Kasumi-1 (cell line): ENCODE measurements at regions not wholly inside any gene's neighbourhood (a gene's known extent, or its start where the extent isn't known, plus 50 kb on each side); places are given as distances from the start of the nearest gene placed in this dataset.

Experiments
- DNase-seq, 2 experiments: peaks; one replicate each; lab custom pipeline; 2025; lab: John Stamatoyannopoulos, UW

DNA sequence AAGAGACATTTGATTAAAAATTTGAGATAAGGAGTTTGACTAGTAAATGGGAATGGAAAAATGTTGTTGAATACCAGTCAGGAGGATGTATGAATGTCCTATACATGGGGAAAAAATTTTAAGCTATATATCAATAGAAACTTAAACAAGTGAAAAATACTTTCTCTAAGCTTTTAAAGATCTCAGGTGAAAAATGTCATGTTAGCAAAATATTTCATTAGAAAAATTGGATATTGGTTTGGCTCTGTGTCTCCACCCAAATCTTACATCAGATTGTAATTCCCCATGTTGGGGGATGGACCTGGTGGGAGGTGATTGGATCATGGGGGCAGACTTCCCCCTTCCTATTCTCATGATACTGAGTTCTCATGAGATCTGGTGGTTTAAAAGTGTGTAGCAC is 279.6 kb upstream of the CADM2 start:
- DNase-seq: no peak

DNA sequence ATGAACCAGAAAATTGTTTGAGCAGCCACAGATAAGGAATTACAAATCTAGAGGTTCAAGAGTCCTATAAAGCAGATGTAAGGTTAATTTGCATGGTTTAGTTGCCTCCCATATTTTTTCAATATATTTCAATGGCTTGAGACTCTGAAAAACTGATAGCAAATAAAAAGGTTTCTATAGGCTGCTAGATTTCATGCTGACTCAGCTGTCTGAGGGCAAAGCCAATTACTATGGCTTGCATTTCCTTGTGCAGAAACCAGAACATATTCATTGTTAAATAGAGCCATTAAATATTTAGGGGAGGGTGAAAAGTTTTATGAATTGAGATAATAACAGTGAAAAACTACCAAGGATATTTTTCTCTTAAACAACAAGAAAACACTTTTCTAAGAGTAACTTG is 278.1 kb upstream of the CADM2 start:
- DNase-seq: no peak

DNA sequence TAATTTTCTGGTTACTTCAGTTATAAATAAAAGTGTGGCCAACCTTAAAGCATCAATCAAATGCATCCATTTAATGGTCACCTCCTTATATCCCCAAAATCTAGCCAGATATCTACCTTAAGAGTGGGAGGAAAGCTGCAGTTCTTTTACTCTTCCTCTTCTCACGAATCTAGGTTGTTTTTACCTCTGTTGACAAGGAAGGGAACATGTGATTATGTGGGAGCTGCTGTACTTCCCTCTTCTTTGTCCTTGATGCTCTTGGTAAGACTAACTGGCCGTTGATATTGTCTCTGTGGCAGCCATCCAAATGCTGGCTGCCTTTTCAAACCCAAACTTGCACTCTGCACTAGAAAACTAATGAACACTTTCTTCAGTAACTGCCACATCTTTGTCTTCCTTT is 275.3 kb upstream of the CADM2 start:
- DNase-seq: peak; percentile 42 to 58

DNA sequence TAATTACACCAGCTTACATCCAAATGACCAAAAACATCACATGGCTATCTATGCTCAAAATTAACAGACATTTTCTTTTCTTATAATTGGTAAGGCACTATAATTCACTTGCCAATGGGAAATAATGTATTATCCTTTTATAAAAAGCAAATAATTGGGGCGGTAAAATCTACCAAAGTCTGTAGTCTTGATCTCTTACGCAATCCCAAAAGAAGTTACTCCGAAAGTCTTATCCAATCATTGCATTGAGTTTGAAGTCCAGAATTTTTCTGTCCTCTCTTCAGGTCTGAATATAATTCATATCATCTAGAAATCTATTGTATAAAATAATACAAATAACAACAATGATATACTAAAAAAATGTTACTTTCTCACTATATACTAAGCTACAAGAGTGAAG is 273.3 kb upstream of the CADM2 start:
- DNase-seq: no peak

DNA sequence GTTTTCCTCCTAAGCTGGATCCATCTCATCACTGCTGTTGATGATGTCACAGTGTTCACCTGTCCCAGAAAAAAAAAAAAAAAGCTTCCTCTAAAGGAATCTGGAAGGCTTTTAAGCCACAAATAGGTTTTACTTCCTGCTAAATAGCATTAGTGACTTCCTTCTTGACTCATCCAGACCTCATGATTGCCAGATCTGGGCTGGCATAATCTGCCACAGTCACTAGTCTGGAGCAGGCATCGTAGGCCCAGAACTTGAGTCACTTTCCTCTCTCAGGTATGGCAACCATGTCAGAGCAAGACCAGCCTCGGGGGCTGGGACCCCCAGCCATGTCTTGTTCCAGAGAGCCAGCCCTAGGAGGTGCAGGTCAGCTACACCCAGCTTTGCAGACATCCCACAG is 266.5 kb upstream of the CADM2 start:
- peak; percentile 22 to 28 for DNase-seq

DNA sequence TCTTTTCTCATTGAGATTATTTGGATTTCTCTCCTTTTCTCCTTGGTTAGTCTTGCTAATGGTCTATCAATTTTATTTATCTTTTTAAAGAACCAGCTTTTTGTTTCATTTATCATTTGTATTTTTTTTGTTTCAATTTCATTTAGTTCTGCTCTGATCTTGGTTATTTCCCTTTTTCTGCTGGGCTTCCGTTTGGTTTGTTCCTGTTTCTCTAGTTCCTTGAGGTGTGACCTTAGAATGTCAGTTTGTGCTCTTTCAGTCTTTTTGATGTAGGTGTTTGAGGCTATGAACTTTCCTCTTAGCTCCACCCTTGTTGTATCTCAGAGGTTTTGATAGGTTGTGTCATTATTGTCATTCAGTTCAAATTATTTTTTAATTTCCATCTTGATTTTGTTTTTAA is 248.5 kb upstream of the CADM2 start:
- peak; percentile 68 to 72 for DNase-seq

DNA sequence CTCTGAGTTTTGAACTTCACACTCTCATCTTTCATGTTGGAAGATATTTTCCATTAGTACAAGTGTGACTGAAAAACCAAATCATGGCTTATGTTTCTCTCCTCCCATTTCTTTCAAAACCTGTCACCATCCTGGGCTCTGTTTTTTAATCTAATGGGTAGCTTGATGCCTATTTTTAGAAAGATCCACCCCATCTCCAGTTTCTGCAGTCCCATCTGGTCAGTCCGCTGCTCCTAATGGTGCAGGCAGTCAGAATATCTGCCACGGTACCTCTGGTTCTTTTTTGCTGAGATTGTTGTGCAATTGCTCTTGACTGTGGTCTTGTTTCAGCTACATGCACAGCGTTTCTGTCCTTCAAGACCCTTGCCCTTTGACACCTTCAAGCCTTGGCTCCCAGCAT is 240.9 kb upstream of the CADM2 start:
- no peak for DNase-seq

DNA sequence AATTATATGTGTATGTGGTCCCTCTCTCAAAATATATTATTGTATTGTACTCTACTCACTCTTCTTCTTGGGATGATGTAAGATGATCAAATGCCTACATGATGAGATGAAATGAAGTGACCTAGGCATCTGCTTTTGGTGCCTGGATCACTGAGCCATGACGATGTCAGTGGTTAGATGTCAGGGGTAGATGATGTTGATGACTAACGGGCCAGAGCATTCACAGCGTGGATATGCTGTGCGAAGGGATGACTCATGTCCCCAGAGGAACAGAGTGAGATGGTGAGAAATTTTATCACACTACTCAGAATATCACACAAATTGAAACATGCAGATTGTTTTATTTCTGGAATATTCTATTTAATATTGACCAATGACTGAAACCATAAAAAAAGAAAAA is 233.9 kb upstream of the CADM2 start:
- peak in 1 of 2 experiments; percentile 6 for DNase-seq

DNA sequence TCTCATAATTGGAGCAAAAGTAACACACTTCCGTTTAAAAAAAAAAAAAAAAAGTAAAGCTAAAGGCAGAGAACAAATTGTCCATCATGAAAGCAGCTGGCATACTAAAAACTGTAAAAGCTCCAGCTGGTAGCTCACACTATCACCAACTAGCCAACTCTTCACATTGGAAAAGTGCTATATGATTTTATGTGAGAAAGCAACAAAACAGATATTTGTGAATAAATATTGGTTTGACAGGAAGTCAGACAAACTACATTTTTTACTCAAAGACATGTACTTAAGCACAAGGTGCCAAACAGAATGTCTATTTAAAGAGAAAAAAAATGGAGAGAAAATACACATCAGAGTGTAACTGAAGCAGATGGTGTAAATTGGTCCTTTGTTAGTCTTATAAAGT is 231.2 kb upstream of the CADM2 start:
- no peak for DNase-seq

DNA sequence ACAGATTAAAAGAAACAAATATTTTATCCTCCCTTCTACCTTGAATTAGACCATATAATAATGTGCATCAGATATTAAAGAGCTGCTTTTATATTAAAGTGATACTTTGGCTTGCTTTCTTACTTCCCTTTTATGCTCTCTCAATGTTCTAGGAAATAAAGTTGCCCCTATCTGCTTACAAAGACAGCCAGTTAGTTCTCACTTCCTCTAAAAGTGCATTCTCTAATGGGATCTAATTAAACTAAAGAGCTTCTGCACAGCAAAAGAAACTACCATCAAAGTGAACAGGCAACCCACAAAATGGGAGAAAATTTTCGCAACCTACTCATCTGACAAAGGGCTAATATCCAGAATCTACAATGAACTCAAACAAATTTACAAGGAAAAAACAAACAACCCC is 224.1 kb upstream of the CADM2 start:
- peak; percentile 50 to 63 for DNase-seq

DNA sequence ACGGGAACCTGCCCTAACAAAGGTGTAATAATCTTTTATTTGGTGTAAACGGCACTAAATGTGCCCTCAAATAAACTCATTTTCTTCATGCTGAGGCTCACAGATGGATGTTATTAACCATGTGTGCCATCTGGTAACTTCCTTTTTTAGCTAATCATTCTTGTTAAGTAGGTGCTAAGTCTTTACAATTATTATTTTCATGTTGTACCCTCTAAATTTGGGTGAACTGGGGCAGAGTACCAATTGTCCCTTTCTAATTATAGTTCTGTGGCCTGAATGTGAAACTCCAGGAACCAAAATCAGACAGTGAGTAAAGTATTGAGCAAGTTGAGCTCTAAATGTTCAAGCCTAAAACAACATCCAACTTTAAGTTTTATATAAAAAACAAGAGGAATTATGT is 220.7 kb upstream of the CADM2 start:
- DNase-seq: no peak

DNA sequence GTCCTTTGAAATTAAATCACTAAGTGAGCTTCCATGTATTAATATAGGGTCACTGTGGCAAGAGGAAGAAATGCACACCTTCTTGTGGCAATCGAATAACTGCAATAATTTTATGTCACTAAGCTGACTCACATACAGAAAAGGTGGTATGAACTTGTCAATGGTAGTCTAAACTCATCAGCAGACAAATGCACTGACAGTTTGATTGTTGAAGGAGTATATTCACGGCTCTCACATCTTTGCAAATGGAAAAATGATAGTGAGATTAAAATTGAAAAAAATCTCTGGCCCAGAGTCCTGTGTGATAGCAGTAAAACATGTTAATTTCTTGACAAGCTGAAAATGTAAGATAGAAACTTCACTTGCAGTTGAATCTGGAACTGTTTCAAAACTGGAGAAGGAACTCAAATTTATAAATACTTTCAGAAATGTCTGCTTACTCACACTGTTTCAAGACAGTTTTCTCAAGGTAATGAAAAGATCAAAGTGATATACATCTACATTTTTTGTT is 215.8 kb upstream of the CADM2 start:
- DNase-seq: no peak

DNA sequence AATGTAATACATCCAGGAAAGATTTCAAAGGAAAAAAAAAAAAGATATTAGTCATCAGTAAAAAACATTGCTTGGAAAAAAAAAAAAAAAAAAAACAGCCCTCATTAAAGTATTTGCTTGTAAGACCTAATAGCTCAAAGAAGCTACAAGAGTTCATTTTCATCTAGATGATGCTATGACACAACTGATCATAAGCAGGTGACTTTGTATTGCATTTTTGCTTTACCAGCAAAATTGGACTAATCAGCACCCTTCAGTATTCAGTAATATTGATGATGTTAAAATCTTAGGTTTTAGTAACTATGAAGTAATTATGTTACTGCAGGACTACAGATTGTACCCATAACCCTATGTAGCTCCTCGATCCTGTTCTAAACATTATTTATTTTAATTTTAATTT is 214.7 kb upstream of the CADM2 start:
- DNase-seq: no peak

DNA sequence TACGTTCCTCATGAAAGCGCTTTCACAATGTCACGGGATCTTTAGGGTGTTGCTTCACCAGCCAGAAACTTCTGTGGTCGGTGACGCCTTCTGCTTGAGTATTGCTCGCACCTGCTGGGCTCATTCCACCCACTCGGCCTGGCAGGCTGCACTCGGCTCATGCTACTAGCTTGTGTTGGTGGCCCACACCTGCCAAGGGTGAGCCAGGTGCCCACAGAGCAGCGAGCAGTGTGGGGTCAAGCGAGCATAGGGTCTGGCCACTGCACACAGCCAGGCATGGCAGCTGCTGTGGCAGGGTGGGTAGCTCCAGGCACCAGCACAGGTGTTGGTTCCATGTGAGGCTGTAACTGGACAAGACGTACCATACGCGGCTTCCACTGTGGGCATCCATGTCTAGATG is 202.9 kb upstream of the CADM2 start:
- no peak for DNase-seq

DNA sequence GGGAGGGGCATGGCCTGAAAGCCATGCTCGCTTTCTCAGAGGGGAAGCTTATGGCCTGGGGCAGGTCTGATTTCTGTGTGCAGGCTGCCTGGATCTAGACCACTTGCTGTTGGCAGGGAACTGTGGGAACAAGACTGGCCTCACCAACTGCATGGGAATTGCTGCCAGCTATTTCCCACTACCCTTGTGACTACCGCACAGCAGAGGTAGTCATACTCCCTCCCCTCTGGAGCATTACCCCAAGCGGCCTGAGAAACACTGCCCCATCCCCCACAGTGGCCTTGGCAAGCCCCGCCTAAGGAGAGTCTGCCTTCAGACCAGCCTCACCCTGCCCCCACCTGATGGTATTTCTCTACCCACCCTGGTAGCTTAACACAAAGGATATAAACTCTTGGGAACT is 199.4 kb upstream of the CADM2 start:
- no peak for DNase-seq

DNA sequence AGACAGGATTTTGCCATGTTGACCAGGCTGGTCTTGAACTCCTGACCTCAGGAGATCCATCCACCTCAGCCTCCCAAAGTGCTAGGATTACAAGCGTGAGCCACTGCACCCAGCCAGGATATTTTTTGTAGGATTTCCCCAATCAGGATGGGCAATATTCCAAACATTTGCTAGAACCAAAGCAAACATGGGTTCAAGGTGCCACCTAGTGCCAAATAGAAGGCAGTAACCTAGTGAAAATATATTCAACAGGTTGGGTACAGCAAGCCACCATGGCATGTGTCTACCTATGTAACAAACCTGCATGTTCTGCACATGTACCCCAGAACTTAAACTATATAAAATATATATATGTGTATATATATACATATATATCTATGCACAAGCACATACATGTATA is 185.9 kb upstream of the CADM2 start:
- DNase-seq: no peak

DNA sequence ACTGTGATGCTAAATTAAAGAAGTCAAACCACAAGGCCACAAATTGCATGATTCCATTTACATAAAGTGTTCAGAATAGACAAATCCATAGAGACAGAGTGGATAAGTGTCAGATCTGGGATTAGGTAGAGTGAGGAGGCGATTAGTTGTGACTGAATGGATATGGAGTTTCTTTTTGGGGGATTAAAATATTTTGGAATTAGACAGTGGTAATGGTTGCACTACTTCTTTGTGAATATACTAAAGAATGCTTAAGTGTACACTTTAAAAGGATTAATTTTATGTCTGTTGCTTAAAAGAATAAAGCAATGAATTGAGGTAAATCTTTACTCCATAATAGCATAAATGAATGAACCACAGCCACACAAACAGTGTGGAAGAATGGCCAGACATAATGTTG is 175.5 kb upstream of the CADM2 start:
- no peak for DNase-seq

DNA sequence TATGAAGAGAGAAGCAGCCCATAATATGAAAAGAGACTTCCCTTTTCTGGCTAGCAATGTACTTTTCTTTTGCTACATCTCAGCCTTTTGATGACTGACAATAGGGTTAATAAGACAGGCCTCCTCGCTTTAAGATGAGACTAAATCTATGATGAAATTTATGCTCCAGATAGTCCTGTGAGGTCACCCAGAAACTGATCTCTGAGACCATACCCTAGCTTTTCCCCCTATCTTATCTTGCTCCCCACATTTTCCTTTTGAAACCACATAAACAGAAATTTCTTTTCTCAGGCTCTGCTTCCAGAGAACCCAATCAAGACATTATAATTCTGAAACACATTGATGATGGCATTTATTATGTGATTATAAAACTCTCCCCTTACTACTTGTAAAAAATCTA is 168.8 kb upstream of the CADM2 start:
- DNase-seq: peak; percentile 49 to 50

DNA sequence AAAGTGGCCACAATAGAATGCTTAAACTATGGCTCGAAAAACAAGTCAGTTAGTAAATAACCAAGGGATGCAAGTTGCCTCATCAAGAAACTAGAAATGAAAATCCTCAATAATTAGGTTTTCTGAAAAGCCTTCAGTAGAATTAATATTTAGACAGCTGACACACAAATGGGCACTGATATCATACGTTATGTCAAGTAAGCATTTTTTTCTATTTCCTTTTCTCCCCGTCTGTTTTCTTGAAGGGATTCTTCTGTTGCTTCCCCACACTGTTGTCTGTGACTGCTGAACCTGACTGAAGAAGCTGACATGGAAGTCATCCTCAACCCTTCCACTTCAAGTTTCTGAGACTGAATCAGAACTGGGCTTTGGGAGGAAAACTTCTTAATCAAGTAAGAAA is 151.8 kb upstream of the CADM2 start:
- DNase-seq: no peak

DNA sequence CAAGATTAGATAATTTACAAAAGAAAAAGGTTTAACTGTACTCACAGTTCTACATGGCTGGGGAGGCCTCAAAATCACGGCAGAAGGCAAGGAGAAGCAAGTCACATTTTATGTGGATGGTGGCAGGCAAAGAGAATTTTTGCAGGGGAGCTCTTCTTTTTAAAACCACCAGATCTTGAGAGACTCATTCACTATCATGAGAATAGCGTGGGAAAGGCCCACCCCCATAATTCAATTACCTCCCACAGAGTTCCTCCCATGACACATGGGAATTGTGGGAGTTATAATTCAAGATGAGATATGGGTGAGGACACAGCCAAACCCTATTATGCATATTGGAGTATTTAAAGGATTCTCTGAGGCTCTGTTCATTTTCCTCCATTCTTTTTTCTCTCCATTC is 138.7 kb upstream of the CADM2 start:
- no peak for DNase-seq

DNA sequence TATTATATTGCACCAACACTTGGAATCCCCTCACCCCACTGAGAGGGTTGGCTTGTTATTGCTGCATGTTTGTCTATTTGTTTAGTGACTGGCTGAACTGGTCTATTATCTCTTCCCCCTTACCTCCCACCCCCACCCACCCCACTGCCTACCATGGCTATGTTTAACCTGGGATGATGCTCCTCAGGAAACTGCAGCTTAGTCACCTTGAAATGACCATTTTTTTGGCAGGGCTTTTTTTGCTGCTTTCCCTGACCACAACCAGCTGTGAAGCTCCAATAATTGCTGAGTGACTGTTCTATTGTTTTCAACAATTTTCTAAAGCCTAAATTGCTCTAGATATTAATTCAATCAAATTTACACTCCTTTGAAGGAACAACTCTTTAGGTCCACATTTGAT is 137.9 kb upstream of the CADM2 start:
- no peak for DNase-seq

DNA sequence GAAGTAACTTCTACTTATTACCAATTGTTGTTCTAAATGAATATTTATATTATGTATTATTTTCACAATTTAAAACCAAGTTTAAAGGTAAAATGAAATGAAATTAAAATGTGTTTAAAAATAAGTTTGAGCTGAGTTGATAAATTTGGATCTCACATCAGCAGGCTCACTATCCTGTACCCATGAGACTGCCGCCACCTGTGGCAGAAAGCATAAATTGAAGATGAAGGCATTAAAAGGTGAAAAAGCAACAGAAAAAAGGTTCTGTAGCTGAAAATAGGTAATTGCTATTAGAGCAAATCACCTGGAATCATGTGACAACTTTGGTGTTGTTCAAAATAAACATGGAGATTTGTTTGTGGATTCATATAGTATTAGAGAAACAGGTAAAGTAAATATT is 133.0 kb upstream of the CADM2 start:
- no peak for DNase-seq

DNA sequence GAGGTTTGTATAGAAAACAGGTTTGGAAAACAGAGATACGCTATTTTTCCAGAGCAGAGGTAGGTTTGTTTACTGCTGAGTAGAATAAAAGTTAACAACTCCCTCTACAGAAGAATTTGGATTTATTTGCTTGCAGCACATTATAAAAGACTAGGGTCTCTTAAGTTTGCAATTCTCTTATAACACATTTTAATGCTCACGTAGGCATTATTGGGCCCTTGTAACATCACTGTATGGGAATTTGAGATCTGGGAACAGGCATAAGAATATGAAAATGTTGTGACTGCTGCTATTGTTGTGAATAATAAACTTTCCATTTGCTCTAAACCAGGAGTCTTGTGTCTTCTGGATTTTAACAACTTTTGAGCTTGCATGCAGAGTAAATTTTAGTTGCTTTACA is 128.3 kb upstream of the CADM2 start:
- DNase-seq: no peak

DNA sequence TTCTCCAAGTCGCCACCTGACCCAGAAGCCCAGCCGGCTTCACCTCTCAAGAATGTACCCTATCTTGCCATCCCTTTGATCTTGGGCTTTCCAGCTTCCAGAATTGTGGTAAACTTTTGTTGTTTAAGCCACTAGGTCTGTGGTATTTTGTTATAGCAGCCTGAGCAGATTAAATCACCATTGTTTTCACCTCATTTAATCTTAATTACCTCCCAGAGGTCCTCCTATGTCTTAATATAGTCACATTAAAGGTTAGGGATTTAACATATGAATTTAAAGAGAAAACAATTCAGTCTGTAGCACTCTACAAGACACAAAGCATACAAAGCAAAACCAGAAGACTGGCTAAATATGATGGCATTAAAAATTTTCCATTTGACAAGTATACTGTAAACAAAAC is 123.4 kb upstream of the CADM2 start:
- DNase-seq: no peak

DNA sequence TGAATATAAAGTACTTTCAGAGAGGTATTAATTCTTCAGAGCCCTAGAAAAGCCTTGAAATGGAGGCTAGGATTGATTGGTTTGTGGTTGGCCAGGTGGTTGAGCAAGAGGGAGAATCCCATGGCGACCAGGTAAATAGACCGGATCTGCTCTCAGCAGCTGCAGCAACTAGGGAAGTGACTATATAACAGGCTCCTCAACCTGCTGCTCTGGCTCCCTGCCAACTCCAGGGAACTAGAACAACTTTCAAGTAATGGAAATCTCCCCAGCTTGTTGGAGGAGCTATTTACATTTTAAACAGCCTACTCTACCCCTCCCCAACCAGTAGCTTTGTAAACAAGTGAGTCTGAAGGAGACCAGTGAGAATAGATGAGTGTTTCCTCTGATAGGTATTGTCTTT is 121.8 kb upstream of the CADM2 start:
- DNase-seq: peak in 1 of 2 experiments; percentile 11
